ENCODE measurements at regions not wholly inside any gene's neighbourhood (a gene's known extent, or its start where the extent isn't known, plus 50 kb on each side); places are given as distances from the start of the nearest gene placed in this dataset.

DNA sequence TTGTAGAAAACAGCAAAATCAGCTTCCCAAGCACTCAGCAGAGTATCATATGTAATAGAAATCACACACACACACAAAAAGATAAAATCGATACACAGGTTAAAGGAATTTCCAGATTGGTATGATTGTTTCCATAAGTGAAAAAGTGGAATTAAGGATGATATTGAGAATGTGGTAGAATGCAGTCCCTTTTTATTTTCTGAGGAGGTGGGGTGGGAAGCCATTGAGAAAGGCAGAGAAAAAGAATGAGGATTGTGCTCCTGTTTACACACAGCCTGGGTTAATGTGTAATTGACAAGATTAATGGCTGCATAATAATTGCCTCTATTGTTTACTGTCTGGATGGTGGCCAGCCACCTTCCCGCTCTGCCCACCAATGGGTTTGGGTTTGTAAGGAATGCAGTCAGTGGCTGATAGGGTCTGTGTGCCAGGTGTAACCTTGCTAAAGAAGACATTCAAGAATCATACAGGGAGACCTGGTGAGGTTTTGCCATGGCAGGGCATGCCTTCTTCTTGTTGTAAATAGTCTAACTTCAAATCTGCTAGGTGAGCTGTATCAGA lies 177.2 kb upstream of the MAP3K1 start:
- in situ Hi-C loops (cut with MboI) (no loop called here), intact Hi-C loops (cut with micrococcal nuclease) (no loop called here)
- Histone ChIP-seq H3K4me1 (replicated peaks in 1 of 2; ENCODE audit: control insufficient read depth in 2 of 2, insufficient read depth in 2 of 2, low read length in 2 of 2) (no peaks in the 10 kb centered on the region), H4K20me1 (replicated peaks; ENCODE audit: control insufficient read depth, insufficient read depth, low read length) (no peaks in the 10 kb centered on the region), H3K9me1 (ENCODE audit: control insufficient read depth, insufficient read depth, low read length) (no peaks in the 10 kb centered on the region), H3K79me2 (ENCODE audit: control insufficient read depth, insufficient read depth, low read length) (no peaks in the 10 kb centered on the region), H3K36me3 (ENCODE audit: control insufficient read depth, insufficient read depth, low read length) (no peaks in the 10 kb centered on the region), H3K9me3 (replicated peaks; ENCODE audit: control insufficient read depth, insufficient read depth, low read depth, low read length) (no peaks in the 10 kb centered on the region), H3K27me3 (ENCODE audit: control insufficient read depth in 2 of 2, insufficient read depth in 2 of 2, low read length in 2 of 2) (peaks cover 0 to 6% of the 10 kb centered on the region in 2 experiments; a peak in 1 of 5 replicates), H3K4me2 (ENCODE audit: insufficient read depth, low read length) (no peak overlapping the region), H3K4me3 (no peak overlapping the region), H2AFZ (ENCODE audit: low read depth, low read length) (no peak overlapping the region), H3K27ac (ENCODE audit: extremely low read depth, low read depth, low read length) (no peak overlapping the region), H3K9ac (ENCODE audit: insufficient read depth in 1 of 2, low read depth in 2 of 2, low read length in 2 of 2) (no peak overlapping the region)
- FAIRE-seq (no peak), ATAC-seq (no peak), DNase-seq (ENCODE audit: extremely low read depth in 1 of 4, low spot score in 3 of 4) (no peak)
- CTCF ChIA-PET (ENCODE audit: low intra/inter-chr PET ratio): no interaction called here
- WGBS (ENCODE audit: insufficient coverage, low coverage, missing lambda C conversion rate): 0% methylated on average over 2 of the region's 2 CpGs
- BruUV-seq (replicated peaks): no TSS peak
- POLR2A ChIA-PET: no interaction called here
- TF ChIP-seq ZNF551 (CRISPR knock-in tag; IDR thresholded peaks at IDR 0.05) (no peak), LEF1 (IDR thresholded peaks at IDR 0.05) (no peak), PCBP2 (IDR thresholded peaks at IDR 0.05; ENCODE audit: low read depth, low read length, poor library complexity, severe bottlenecking) (no peak), BMI1 (IDR thresholded peaks at IDR 0.05; ENCODE audit: low read length) (no peak), SIN3A (IDR thresholded peaks at IDR 0.05; ENCODE audit: borderline replicate concordance in 2 of 2, control insufficient read depth in 1 of 2, low read depth in 2 of 2, low read length in 2 of 2) (no peak), CBFA2T2 (conservative IDR thresholded peaks at IDR 0.05) (no peak), PHTF2 (CRISPR knock-in tag; IDR thresholded peaks at IDR 0.05) (no peak), ZNF766 (CRISPR knock-in tag; conservative IDR thresholded peaks at IDR 0.05) (no peak), U2AF2 (optimal IDR thresholded peaks at IDR 0.05; ENCODE audit: low read depth, low read length) (no peak), ARHGAP35 (IDR thresholded peaks at IDR 0.05; ENCODE audit: partially characterized antibody) (no peak), TAF7 (tag; IDR thresholded peaks at IDR 0.05) (no peak), ZNF232 (CRISPR knock-in tag; IDR thresholded peaks at IDR 0.05) (no peak)
- TF ChIP-seq, protein P1, sequence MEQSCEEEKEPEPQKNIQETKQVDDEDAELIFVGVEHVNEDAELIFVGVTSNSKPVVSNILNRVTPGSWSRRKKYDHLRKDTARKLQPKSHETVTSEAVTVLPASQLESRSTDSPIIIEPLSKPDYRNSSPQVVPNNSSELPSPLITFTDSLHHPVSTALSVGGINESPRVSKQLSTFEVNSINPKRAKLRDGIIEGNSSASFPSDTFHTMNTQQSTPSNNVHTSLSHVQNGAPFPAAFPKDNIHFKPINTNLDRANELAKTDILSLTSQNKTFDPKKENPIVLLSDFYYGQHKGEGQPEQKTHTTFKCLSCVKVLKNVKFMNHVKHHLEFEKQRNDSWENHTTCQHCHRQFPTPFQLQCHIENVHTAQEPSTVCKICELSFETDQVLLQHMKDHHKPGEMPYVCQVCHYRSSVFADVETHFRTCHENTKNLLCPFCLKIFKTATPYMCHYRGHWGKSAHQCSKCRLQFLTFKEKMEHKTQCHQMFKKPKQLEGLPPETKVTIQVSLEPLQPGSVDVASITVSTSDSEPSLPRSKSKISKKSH (CRISPR knock-in tag; IDR thresholded peaks at IDR 0.05): no peak
- TF ChIP-seq, protein P2, sequence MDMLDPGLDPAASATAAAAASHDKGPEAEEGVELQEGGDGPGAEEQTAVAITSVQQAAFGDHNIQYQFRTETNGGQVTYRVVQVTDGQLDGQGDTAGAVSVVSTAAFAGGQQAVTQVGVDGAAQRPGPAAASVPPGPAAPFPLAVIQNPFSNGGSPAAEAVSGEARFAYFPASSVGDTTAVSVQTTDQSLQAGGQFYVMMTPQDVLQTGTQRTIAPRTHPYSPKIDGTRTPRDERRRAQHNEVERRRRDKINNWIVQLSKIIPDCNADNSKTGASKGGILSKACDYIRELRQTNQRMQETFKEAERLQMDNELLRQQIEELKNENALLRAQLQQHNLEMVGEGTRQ (CRISPR knock-in tag; IDR thresholded peaks at IDR 0.05): no peak

Data from K562 (cell line).